HG03280 (cell line): ENCODE measurements at regions not wholly inside any gene's neighbourhood (a gene's known extent, or its start where the extent isn't known, plus 50 kb on each side); places are given as distances from the start of the nearest gene placed in this dataset.
A peak's percentile ranks its signal among the peaks of the same experiment; 100 is the strongest.

Source experiments
- ATAC-seq: cut with Tn5 transposase; IDR thresholded peaks from one replicate; pipeline ENCODE4 v1.9.1; 2021; ENCODE audit warnings: mild to moderate bottlenecking, moderate library complexity; ENCODE audit not compliant: unreplicated experiment

- no peak for ATAC-seq
These were observed 339.2 kb upstream of the DCBLD2 start for GRCh38 chr3:99240700-99241099.

- ATAC-seq = no peak
These were observed 335.1 kb upstream of the DCBLD2 start for GRCh38 chr3:99236576-99236975.

- ATAC-seq = no peak
These were observed 331.2 kb upstream of the DCBLD2 start for GRCh38 chr3:99232696-99233095.

DNA sequence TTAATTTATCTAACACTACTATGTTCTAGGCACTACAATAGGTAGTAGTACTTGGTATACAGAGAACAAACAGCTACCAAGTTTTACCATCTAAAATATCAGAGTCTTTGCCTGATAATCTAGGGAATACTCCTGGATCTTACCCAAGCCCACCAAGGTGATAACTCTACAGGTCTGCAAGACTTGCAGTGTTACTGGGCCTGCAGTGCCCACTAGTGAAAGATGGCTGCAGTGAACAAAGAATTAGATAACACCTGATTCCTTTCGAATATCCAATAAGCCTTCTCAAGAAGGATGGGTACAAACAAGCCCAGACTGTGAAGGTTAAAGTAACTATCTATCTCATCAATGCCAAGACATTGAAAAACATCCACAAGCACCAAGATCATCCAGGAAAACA lies 317.0 kb upstream of the DCBLD2 start:
- ATAC-seq = no peak

GRCh38 chr3:99212969-99213368 lies 311.5 kb upstream of the DCBLD2 start:
- ATAC-seq = no peak

GRCh38 chr3:99211309-99211708 lies 309.8 kb upstream of the DCBLD2 start:
- no peak for ATAC-seq

DNA sequence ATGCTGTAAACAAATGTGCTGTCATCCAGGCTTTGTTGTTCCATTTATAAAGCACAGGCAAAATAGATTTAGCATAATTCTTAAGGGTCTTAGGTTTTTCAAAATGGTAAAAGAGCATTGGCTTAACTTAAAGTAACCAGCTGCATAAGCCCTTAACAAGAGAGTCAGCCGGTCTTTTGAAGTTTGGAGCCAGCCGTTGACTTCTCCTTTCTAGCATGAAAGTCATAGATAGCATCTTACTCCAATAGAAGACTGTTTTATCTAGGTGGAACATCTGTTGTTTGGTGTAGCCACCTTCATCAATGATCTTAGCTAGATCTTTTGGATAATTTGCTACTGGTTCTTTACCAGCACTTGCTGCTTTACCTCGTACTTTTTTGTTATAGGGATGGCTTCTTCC lies 297.5 kb upstream of the DCBLD2 start:
- no peak for ATAC-seq

GRCh38 chr3:99191186-99191585 lies 289.7 kb upstream of the DCBLD2 start:
- ATAC-seq = no peak

DNA sequence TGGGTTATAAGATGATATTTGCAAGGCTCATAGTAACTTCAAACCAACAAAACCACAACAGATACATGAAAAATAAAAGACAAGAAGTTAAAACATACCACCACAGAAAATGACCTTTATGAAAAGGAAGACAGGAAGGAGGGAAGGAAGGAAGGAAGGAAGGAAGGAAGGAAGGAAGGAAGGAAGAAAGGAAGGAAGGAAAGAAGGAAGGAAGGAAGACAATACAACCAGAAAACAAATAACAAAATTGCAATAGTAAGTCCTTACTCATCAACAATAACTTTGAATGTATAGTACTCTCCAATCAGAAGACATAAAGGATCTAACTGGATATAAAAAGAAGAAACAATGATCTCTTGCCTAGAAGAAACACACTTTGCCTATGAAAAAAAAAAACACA lies 287.4 kb upstream of the DCBLD2 start:
- no peak for ATAC-seq

DNA sequence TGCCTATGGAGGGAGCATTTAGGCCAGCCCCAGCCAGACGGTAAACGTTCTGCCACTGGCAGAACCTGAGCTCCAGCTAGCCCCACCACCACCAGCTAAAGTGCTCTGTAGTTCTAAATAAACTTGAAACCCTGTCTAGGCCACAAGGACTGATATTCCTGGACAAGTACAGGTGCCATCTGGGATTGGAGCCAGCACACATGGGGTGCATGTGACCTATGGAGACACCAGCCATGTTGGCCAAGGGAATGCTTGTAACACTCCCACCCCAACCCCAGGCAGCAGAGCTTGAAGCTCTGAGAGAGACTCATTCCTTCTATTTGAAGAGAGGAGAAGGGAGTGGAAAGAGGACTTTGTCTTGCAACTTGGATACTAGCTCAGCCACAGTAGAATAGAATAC lies 284.5 kb upstream of the DCBLD2 start:
- no peak for ATAC-seq

GRCh38 chr3:99176169-99176964 lies 274.9 kb upstream of the DCBLD2 start:
- no peak for ATAC-seq

DNA sequence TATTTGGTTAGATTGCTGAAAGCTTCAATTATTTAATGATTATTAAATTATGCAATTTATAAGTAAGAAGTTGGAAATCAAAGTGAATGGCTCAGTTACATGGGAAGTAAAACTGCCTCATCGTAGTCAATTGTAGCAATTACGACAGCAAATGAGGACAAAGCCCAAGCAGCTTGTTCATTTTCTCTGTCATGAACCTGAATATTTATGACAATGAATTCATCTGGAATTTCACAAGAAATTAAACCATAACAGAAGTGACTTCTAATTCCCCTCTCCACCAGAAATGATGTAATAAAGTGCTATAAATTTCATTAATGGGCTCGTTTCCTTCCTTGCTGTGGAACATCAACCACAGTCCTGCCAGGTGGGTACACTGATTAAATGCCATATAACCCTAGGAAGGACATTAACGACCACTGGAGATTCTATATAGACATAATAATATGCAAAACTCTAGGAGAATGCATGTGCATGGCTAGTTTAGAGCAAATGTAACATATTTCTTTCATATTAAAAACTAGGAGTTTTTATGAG lies 273.8 kb upstream of the DCBLD2 start:
- no peak for ATAC-seq

DNA sequence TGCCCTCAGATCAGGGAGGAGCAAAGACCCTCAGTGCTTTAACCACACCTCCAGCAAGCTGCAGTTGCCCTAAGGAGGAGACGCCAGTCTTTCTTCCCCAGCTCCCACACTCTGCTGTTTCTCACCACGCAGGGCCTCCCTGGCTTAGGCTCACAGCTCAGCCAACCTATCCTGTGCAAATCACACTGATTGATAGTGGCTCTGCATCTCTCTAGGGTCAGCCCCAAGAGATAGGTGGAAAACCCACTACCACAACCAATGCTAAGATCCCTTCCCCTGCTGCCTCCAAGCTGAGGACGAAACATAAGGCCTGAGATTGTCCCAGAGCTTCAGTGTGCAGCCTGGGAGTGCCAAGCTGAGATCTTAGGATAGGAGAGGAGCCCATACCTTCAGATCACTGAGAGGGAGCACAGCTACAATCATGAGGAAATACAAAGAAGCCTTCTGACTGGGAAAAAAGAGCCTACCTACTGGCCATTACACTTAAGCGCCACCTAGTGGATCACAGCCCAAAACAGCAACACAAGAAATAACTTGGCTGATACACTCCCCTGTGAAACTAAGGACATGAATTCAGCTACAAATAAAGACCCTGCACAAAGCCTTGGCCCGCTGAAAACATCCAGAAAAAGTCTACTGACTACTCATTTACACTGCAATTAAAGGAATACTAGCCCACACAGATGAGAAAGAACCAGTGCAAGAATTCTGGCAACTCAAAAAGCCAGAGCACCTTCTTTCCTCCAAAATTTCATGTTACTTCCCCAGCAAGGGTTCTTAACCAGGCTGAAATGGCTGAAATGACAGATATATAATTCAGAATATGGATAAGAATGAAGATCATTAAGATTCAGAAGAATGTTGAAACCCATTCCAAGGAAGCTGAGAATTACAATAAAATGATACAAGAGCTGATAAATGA lies 271.5 kb upstream of the DCBLD2 start:
- peak; percentile 65 for ATAC-seq

DNA sequence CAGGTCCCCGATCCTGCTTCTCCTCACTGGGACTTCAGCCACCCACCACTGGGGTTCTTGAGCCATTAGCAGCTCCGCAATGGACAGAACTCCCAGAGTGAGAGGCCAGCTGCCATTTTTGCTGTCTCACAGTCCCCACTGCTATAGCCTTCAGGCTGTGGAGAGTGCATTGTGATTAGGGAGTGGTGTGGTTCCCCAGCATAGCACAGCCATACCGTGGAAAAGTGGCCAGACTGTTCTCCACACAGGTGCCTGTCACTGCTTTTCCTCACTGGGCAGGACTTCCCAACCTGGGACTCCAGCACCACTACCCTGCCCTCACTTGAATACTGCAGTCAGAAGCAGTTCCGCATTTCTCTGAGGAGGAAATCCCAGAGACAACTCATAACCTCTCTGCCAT lies 270.3 kb upstream of the DCBLD2 start:
- ATAC-seq = no peak

GRCh38 chr3:99170867-99171517 lies 269.5 kb upstream of the DCBLD2 start:
- no peak for ATAC-seq

DNA sequence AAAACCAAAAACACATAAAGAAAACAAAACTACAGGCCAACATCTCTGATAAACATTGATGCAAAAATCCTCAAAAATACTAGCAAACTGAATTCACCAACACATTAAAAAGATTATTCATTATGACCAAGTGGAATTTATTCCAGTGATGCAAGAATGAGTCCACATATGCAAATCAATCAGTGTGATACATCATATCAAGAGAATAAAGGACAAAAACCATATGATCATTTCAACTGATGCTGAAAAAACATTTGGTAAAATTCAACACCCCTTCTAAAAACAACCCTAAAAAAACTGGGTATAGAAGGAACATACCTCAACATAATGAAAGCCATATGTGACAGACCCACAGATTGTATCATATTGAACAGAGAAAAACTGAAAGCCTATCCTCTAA lies 265.6 kb upstream of the DCBLD2 start:
- no peak for ATAC-seq

- no peak for ATAC-seq
These were observed 261.8 kb upstream of the DCBLD2 start for GRCh38 chr3:99163314-99163713.

DNA sequence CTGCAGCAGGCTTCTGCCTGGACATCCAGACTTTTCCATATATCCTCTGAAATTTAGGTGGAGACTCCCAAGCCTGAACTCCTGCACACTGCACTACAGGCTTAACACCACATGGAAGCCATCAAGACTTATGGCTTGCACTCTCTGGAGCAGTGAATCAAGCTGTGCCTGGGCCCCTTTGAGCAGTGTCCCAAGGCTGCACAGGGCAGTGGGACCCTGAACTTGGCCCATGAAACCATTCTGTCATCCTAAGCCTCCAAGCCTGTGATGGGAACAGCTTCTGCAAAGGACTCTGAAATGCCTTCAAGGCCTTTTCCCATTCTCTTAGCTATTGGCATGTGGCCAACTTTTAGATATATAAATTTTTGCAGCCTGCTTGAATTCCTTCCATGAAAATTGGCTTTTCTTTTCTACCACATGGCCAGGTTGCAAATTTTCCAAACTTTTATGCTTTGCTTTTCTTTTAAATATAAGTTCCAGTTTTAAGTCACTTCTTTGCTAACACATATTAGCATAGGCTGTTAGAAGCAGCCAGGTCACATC lies 257.8 kb upstream of the DCBLD2 start:
- no peak for ATAC-seq

- ATAC-seq = no peak
These were observed 243.5 kb upstream of the DCBLD2 start for GRCh38 chr3:99145031-99145430.

DNA sequence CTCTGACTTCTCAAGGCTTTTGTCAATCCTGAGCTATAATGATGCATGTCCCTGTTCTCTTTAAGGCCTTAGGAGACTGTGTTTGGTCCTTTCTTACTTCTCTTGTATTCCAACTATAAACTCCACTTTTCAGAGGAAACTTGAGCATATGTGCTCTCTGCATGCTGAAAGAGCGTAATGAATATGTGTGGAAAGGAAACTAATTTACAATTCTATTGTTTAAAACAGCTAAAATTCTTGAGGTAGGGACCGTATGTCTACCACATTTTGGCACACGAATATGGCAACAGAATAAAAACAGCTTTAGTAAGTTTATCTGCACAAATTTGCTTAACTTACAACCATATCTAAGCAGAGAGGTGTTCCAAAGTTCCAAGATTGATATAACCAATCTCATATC lies 242.0 kb upstream of the DCBLD2 start:
- no peak for ATAC-seq

- no peak for ATAC-seq
These were observed 233.5 kb upstream of the DCBLD2 start for GRCh38 chr3:99134986-99135385.
